A549 (cell line): ENCODE measurements at regions not wholly inside any gene's neighbourhood (a gene's known extent, or its start where the extent isn't known, plus 50 kb on each side); places are given as distances from the start of the nearest gene placed in this dataset.

ENCODE experiments used
- ATAC-seq, 2 experiments: fragments of 200-7000 bp in 1 of 2; fragments of >200 bp in 1 of 2; cut with Nextera tagmentation in 1 of 2; cut with Tn5 transposase in 1 of 2; 3 replicates each; pipeline versions ENCODE4 v1.8.0 to v1.9.1; 2018 to 2020; ENCODE audit warnings: mild to moderate bottlenecking in 1 of 2, moderate library complexity in 1 of 2
- CTCF ChIA-PET: fragments of 300-600 bp; sonication (Branson Sonifier 250); formaldehyde crosslinking; extraction: SDS; loops from one replicate; lab custom pipeline; 2021; ENCODE audit warnings: antibody characterized with exemption, inconsistent platforms; lab: Yijun Ruan, JAX
- POLR2A ChIA-PET: fragments of 350-600 bp; formaldehyde crosslinking; extraction: SDS; loops from one replicate; lab custom pipeline; 2021; ENCODE audit warnings: antibody characterized with exemption, inconsistent platforms; lab: Yijun Ruan, JAX
- DNase-seq, 2 experiments: peaks; one replicate each; pipeline versions ENCODE4 v3.0.0 to v3.0.0-alpha.2; 2011 to 2016; ENCODE audit warnings: low read depth in 1 of 2, low spot score in 1 of 2
- FAIRE-seq: peaks from 2 replicates; lab custom pipeline; 2011; peaks lifted over from hg19 to GRCh38; lab: Jason Lieb, UNC
- H3K27ac ChIP-seq, 2 experiments: fragments of >200 bp; sonication (Bioruptor Twin); formaldehyde crosslinking; 3 replicates each; pipeline ENCODE4 v1.5.1; 2016 to 2017
- H3K4me1 ChIP-seq: fragments of >200 bp; sonication (Bioruptor Twin); formaldehyde crosslinking; 3 replicates; pipeline ENCODE4 v1.6.1; 2016
- H3K4me2 ChIP-seq: fragments of >200 bp; sonication (Bioruptor Twin); formaldehyde crosslinking; 3 replicates; pipeline ENCODE4 v1.6.1; 2016
- H3K4me3 ChIP-seq: fragments of >200 bp; sonication (Bioruptor Twin); formaldehyde crosslinking; 3 replicates; pipeline ENCODE4 v1.5.1; 2016
- H3K9me3 ChIP-seq: fragments of >200 bp; sonication (Bioruptor Twin); formaldehyde crosslinking; 3 replicates; pipeline ENCODE4 v1.6.1; 2016
- CBX2 ChIP-seq: fragments of 200-600 bp; sonication (generic); IDR thresholded peaks from 2 replicates; pipeline ENCODE4 v1.6.1; 2016; ENCODE audit warnings: low read depth, mild to moderate bottlenecking, borderline replicate concordance
- CBX8 ChIP-seq: fragments of 200-600 bp; sonication (generic); IDR thresholded peaks from 2 replicates; pipeline ENCODE4 v1.6.1; 2016
- CHD4 ChIP-seq: fragments of 200-600 bp; sonication (generic); IDR thresholded peaks from 2 replicates; pipeline ENCODE4 v1.6.1; 2016; ENCODE audit warnings: antibody characterized with exemption, mild to moderate bottlenecking, borderline replicate concordance
- EHF ChIP-seq: fragments of 250-450 bp; sonication (Bioruptor Pico); IDR thresholded peaks from 2 replicates; pipeline ENCODE4 v1.5.0; 2020; ENCODE audit warnings: mild to moderate bottlenecking
- EHMT2 ChIP-seq: fragments of 200-600 bp; sonication (generic); IDR thresholded peaks from 2 replicates; pipeline ENCODE4 v1.6.1; 2016; ENCODE audit warnings: antibody characterized with exemption, low read depth, mild to moderate bottlenecking, moderate library complexity
- ESRRA ChIP-seq: fragments of 150-350 bp; IDR thresholded peaks from 2 replicates; pipeline ENCODE4 v1.6.1; 2014; ENCODE audit warnings: mild to moderate bottlenecking, low read length, borderline replicate concordance
- FOSB ChIP-seq: fragments of 250-450 bp; sonication (Bioruptor Pico); IDR thresholded peaks from 2 replicates; pipeline ENCODE4 v1.5.0; 2020; ENCODE audit warnings: mild to moderate bottlenecking, moderate library complexity
- FOSL2 ChIP-seq, 2 experiments: fragments of 450-650 bp in 1 of 2; fragments of >200 bp in 1 of 2; sonication (Bioruptor Twin) in 1 of 2; formaldehyde crosslinking; IDR thresholded peaks; 2 replicates each; pipeline versions ENCODE4 v1.5.0 to v1.6.1; 2016 to 2020; ENCODE audit warnings: mild to moderate bottlenecking in 1 of 2, moderate library complexity in 1 of 2
- FOXS1 ChIP-seq: fragments of 250-450 bp; sonication (Bioruptor Pico); IDR thresholded peaks from 2 replicates; pipeline ENCODE4 v1.5.0; 2020; ENCODE audit warnings: mild to moderate bottlenecking, moderate library complexity
- HMGXB4 ChIP-seq: fragments of 250-450 bp; sonication (Bioruptor Pico); IDR thresholded peaks from 2 replicates; pipeline ENCODE4 v1.5.0; 2021; ENCODE audit warnings: mild to moderate bottlenecking, moderate library complexity, borderline replicate concordance
- HOXA7 ChIP-seq: fragments of 250-450 bp; sonication (Bioruptor Pico); IDR thresholded peaks from 2 replicates; pipeline ENCODE4 v1.5.0; 2020; ENCODE audit warnings: mild to moderate bottlenecking, moderate library complexity
- JUN ChIP-seq, 2 experiments: fragments of >200 bp; sonication (Bioruptor Twin); formaldehyde crosslinking; IDR thresholded peaks; 2 replicates in 1 of 2; 3 replicates in 1 of 2; pipeline ENCODE4 v1.6.1; 2016 to 2017
- NFE2L2 ChIP-seq: fragments of 150-350 bp; conservative IDR thresholded peaks from 2 replicates; pipeline ENCODE4 v1.6.1; 2014; ENCODE audit warnings: low read length
- NR3C1 ChIP-seq: fragments of >200 bp; sonication (Bioruptor Twin); formaldehyde crosslinking; IDR thresholded peaks from 3 replicates; pipeline ENCODE4 v1.6.1; 2017
- RFX5 ChIP-seq: fragments of 450-650 bp; IDR thresholded peaks from 2 replicates; pipeline ENCODE4 v1.7.1; 2014; ENCODE audit warnings: antibody characterized with exemption, mild to moderate bottlenecking, moderate library complexity
- SMC3 ChIP-seq: fragments of >200 bp; sonication (Bioruptor Twin); formaldehyde crosslinking; IDR thresholded peaks from 3 replicates; pipeline ENCODE4 v1.6.1; 2018; ENCODE audit warnings: inconsistent platforms
- ZSCAN20 ChIP-seq: fragments of 250-450 bp; sonication (Bioruptor Pico); IDR thresholded peaks from 2 replicates; pipeline ENCODE4 v1.8.0; 2022; ENCODE audit warnings: mild to moderate bottlenecking, moderate library complexity
- WGBS: methylation state at CpG from one replicate; pipeline ENCODE4 v1.1.6; 2017; ENCODE audit errors: missing lambda C conversion rate; 5-methylcytosine and 5-hydroxymethylcytosine counted together
- TF ChIP-seq, protein P1 (sequence below): fragments of >200 bp; sonication (Bioruptor Twin); formaldehyde crosslinking; IDR thresholded peaks from 3 replicates; pipeline ENCODE4 v1.5.1; 2016

GRCh38 chr16:26700250-26700649 is 366.5 kb upstream of the C16orf82 start:
- no peak for FAIRE-seq
- TF ChIP-seq HOXA7 (CRISPR knock-in tag) (no peak), NR3C1 (no peak), SMC3 (no peak)
- no peak for ATAC-seq
- DNase-seq, result no peak
- no peaks in the 10 kb centered on the region for H3K9me3 ChIP-seq
- H3K27ac ChIP-seq, result no peak overlapping the region
- H3K4me1 ChIP-seq, result no peaks in the 10 kb centered on the region
- ChIA-PET POLR2A (no interaction called here), CTCF (no interaction called here)
- WGBS, result 0% methylated on average over 1 of the region's 1 CpG
- H3K4me2 ChIP-seq, result no peak overlapping the region
- H3K4me3 ChIP-seq, result no peak overlapping the region

- 4% methylated on average over 3 of the region's 3 CpGs for WGBS
- H3K4me2 ChIP-seq, result no peak overlapping the region
- DNase-seq (no peak), FAIRE-seq (no peak), ATAC-seq (no peak)
- no peak overlapping the region for H3K27ac ChIP-seq
- POLR2A ChIA-PET, result no interaction called here
- H3K9me3 ChIP-seq, result no peaks in the 10 kb centered on the region
- CTCF ChIA-PET, result no interaction called here
- no peak overlapping the region for H3K4me3 ChIP-seq
- TF ChIP-seq JUN (IDR thresholded peaks at IDR 0.05) (no peak), CHD4 (no peak), FOSL2 (IDR thresholded peaks at IDR 0.05) (no peak), FOSL2 (CRISPR knock-in tag; IDR thresholded peaks at IDR 0.05) (no peak), HMGXB4 (CRISPR knock-in tag) (no peak), CBX8 (no peak)
- no peaks in the 10 kb centered on the region for H3K4me1 ChIP-seq
Observed at GRCh38 chr16:26701243-26701886, 365.4 kb upstream of the C16orf82 start.

- TF ChIP-seq, protein P1, sequence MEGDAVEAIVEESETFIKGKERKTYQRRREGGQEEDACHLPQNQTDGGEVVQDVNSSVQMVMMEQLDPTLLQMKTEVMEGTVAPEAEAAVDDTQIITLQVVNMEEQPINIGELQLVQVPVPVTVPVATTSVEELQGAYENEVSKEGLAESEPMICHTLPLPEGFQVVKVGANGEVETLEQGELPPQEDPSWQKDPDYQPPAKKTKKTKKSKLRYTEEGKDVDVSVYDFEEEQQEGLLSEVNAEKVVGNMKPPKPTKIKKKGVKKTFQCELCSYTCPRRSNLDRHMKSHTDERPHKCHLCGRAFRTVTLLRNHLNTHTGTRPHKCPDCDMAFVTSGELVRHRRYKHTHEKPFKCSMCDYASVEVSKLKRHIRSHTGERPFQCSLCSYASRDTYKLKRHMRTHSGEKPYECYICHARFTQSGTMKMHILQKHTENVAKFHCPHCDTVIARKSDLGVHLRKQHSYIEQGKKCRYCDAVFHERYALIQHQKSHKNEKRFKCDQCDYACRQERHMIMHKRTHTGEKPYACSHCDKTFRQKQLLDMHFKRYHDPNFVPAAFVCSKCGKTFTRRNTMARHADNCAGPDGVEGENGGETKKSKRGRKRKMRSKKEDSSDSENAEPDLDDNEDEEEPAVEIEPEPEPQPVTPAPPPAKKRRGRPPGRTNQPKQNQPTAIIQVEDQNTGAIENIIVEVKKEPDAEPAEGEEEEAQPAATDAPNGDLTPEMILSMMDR, result no peak
- TF ChIP-seq, all 56 proteins: peak for 0
- no peak for ATAC-seq
- H3K4me2 ChIP-seq, result no peak overlapping the region
- no peaks in the 10 kb centered on the region for H3K4me1 ChIP-seq
- 0% methylated on average over 1 of the region's 1 CpG for WGBS
- no peaks in the 10 kb centered on the region for H3K9me3 ChIP-seq
- no peak for FAIRE-seq
- no peak overlapping the region for H3K4me3 ChIP-seq
- CTCF ChIA-PET, result no interaction called here
- POLR2A ChIA-PET, result no interaction called here
- no peak for DNase-seq
- no peak overlapping the region for H3K27ac ChIP-seq
Observed at GRCh38 chr16:26705346-26705745, 361.4 kb upstream of the C16orf82 start.

DNA sequence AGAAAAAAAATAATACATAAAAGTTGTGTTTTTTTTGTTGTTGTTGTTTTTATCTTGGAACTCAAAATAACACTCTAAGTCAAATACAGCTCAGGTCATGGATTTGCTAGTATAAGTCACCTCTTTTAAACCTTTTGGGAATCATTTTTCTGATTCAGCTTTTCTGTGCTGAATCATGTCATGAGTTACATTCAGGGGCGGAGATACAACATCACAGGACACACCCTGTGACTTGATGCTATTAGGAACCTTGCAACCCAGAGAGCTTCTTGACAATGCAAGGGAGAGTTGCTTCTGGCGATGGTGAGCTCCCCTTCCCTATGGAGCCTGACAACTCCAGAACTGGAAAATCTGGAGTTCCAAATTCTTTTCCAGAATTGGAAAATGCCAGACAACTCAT is 358.3 kb upstream of the C16orf82 start:
- ChIA-PET POLR2A (no interaction called here), CTCF (no interaction called here)
- Histone ChIP-seq H3K4me3 (no peak overlapping the region), H3K4me1 (no peaks in the 10 kb centered on the region), H3K27ac (no peak overlapping the region), H3K9me3 (no peaks in the 10 kb centered on the region), H3K4me2 (no peak overlapping the region)
- FAIRE-seq (no peak), ATAC-seq (no peak), DNase-seq (no peak)
- TF ChIP-seq EHMT2 (no peak), FOXS1 (CRISPR knock-in tag) (no peak), CBX2 (no peak), ESRRA (no peak), RFX5 (no peak), CBX8 (no peak), NFE2L2 (no peak), EHF (CRISPR knock-in tag) (no peak), JUN (IDR thresholded peaks at IDR 0.05) (no peak), FOSB (no peak), ZSCAN20 (CRISPR knock-in tag) (no peak)
- WGBS, result 0% methylated on average over 2 of the region's 2 CpGs
